HG02973 (cell line): ENCODE measurements at regions not wholly inside any gene's neighbourhood (a gene's known extent, or its start where the extent isn't known, plus 50 kb on each side); places are given as distances from the start of the nearest gene placed in this dataset.

Experiments used
- ATAC-seq: cut with Tn5 transposase; IDR thresholded peaks from one replicate; pipeline ENCODE4 v1.9.1; 2021; ENCODE audit warnings: moderate library complexity; ENCODE audit not compliant: unreplicated experiment

DNA sequence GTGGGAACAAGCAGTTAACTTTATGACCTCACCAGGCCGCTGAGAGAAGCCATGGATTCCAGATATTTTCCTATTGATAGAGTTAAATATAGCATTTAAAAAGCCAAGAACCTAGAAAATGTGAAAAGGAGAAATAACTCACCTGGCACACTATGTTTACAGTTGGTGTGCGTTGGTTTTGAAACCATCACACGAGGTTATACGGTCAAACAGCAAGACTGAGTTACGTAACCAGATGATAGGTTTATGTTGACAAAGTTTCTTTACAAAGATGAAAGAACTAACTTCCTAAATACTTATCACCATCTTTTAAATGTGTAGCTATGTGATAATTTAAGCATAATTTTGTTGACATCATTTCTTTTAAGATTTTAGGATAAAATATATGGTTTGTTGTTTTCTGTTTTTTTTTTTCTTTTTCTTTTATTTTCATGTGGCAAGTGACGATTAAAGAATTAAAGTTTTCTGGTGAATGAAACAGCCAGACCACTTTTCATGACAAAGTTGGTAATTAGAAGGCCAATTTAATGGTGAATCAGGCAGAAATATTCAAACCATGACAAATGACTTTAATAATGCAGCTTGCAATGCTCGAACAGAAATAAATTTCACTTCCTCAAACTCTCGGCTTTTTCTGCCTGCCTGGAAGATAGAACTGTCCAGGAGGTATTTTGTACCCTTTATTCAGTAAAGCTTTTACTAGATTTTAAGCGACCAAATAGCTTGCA lies 339.1 kb upstream of the OBI1 start:
- ATAC-seq: no peak

DNA sequence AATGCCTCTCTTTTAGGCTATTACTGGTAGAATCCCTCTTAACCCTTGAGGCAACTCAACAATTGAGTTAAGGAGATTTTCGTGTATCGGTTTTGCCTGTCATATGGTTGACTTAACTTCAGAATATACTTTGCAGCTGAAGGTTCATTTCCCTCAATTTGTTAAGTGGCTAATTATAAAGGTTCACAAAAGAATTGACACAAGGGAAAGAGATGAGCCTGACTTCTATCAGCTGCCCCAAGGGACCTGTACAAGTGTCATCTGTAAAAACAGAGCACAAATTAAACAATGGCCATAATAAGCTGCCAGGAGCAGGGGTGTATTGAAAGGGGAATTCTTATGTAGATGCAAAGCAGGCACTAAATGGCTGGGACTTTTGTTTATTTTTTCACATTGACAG lies 334.8 kb upstream of the OBI1 start:
- ATAC-seq: no peak

DNA sequence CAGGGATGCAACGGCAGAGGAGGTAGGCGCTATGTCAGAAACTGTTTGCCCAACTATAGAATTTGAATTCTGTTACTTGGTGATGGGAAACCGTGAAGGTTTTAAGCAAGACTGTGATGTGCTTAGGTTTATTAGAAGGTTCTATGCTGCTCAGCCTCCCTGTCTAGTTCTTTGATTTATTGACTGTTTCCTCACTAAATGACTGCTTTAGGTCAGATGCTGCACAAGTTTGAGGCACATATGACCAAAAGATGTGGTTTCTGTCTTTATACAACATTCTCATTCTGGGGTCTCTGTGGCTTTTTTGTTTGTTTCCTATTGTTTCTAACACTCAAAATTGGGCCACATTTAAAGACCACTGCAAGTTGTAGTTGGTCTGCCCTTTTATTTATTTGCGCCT lies 323.0 kb upstream of the OBI1 start:
- no peak for ATAC-seq

DNA sequence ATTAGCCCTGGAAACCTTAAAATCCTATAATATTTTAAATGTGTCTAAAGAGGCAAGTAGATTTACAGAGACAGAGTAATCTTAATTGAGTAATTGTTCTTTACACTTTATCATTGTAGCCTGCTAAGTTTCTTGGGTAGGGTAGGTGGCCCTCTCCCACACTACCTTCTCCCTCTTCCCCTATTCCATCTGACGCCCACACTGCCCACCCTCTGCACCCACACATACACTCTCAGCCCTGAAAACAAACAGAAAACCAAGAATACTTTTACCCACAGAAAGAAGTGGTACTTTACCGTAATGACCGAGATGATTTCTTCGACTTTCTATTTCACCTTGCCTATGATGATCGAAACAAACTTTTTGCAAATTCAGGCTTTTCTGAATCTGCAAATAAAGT lies 320.4 kb upstream of the OBI1 start:
- ATAC-seq: no peak

DNA sequence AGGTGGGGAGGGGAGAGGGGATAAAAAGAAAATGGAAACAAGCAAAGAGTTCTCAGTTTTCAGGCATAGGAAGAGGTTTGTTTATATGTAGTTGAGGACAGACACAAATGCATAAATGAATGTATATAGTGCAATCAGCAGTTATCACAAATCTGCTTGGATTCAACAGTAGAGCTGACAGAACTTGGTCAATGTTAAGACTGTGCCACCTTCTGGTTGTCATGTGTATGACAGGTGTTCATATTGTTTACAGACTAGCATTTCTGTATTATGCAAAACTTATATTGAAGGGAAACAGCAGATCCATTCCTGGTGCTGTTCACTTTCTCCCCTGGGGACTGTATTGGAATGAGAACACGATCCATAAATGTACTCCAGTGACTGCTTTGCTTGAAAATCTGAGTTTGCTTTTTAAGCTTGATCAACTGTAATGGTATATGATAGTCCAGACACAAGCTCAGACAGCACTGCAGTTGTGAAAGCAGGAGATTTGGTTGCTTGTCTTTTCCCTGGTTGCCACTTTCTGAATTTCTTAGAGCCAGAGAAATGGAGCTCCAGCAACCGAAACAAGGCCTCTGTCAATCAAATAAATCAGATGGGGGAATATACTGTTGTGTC lies 319.5 kb upstream of the OBI1 start:
- ATAC-seq: peak; percentile 95

DNA sequence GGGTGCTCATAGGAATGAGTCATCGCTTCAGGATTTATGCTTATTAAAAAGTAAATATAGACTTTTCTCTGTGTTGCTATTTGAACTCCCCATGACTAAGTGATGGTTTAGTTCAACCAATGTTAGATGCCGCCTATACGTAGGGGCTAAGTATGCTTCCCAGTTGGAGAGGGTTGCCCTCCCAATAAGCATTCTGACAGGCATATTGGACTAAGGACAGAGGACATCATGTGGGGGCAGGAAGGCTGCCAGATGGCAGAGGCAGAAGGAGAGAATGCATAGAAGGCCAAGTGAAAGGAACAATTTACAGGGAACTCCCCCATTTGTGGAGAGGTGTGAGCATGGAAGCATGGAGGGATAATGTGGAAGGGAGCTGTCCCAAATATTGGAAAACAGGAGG lies 318.4 kb upstream of the OBI1 start:
- no peak for ATAC-seq

DNA sequence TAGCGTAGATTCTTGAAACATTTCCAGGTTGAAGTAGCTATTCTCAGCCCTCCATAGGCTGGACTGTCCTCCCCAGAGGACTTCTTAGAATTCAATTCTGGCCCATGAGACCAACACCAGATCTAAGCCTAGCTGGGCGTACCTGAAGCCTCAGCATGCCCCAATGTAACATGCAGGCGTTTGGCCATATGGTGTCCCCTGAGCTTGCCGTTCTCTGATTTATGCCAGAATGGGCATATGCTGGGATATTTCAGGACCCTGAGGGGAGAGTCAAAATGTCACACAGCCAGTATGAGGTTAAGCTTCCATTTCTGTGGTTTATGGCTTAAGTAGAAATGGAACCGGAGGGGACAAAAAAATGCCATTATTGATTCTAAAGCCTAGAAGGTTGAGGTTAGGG lies 317.7 kb upstream of the OBI1 start:
- ATAC-seq: no peak

DNA sequence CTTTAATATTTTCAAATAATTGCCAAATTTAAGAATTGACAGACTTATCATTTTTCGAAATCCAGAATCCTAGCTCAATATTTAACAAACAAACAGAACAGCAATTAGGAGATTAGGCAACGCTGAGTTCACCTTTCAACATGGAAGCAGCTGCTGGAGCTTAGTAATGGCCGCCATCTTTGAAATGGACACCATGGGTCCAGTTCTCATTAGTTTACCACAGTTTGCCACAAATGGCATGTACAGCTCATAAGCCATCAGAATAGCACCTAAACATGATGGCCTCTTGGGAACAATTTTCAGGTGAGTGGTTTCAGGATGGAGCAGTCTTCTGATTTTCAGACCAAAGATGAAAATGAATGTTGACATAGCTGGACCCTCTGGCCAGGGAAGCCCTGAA lies 313.6 kb upstream of the OBI1 start:
- ATAC-seq: no peak

DNA sequence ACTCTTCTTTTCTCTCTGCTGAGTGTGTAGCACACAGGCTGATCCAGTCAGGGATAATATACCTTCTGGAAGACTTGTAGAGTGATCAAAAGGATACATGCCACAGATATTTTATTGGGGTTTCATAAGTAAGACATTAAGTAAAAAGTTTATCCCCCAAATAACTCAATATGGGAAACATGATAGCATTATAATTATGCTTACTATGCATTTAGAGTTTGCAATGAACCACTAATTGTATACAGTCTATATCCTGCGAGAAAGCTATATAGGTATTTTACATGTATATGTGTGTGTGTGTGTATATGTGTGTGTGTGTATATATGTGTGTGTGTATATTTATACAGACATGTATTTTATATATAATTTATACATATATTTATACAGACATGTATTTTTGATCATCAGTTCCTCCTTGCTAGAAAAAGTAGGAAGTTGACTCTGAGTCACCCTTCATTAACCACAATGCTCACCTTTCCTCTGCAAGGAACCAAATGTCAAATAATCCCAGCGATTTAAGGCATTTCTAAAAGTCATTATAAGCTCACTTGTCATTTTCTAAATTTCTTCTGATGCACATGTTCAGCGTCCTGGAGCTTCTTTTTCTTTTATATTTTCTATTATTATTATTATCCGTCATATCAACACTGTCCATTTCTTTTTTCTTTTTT lies 312.5 kb upstream of the OBI1 start:
- no peak for ATAC-seq

DNA sequence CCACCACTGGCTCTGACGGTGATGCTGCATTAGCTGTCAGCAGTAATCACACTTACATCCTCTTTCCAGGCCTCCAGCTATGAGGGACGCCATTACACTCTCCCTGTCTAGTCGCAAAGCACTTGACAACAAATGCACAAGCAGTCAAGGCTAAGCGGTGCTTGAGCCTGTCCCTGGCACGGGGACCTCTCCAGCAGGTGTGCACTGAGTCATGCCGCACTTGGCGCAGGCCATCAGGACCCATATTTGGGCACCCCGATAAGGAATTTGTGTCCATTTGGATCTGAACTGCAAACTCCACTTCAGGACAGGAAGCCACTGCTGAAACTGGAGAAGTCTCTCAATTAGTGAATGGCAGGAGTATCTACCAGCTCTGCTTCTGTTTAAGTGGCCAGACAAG lies 301.9 kb upstream of the OBI1 start:
- no peak for ATAC-seq

DNA sequence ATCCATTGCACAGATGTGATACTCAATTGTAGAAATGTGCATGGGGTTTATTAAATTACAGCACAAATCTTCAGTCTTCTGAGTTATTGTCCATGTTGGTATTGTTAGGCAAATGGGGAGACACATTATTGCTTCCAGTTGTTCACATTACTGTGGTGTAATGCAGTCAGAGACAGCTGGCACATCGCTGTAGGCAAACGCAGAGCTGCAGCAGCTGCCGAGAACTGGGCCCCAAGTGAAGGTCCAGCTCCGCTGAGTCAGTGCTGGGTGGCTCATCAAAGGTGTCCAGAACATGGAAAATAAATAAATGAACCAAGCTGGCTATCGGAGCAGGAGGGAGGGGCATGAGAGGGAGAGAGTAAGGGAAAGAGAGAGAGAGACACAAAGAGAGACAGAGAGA lies 299.1 kb upstream of the OBI1 start:
- no peak for ATAC-seq

DNA sequence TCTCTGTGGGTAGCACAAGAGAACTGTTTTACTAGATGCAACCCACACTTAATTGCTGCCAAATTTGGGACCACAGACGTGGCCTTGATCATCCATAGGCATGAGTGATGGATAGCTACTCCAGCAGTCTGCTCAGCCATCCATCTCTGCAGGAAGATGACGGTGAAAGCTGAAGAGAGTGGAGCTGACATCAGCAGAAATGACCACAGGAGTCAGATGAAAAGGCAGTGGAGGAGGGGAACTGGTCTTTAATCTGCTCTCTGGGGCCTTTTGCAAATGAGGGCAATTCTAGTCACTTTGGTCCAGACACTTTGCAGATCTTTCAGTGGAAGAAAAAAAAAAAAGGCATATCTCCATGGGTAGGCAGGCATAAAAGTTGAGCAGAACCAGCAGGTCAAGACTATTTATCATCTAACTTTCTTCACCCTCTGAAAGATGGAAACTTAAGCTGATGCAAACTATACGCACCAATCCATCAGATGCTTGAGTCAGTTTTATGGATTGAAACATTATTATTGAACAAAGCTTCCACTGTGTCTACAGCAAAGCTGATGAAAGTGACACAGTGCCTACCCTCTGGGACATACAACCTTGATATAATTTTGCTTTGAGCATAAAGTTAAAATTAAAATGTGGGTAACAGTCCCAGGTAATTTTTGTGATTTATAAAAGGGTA lies 281.6 kb upstream of the OBI1 start:
- ATAC-seq: no peak

DNA sequence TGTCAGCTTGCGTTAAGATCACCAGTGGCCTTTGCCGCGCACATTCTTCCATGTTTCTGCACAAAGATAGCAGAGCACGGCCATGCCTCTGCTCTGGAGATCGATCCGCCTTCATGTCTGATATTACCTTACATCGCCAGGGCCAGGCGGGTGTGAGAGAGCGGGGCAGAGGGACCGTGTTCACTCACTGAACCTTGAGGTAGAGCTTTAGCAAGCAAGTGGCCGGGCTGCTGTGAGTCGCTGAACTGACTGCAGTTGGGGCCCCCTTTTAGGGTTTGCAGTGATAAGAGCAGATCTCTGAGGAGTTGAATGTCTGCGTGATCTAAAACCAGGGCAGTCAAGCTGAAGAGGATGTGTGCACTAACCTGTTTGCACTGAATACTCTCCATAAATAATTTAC lies 275.4 kb upstream of the OBI1 start:
- ATAC-seq: no peak

DNA sequence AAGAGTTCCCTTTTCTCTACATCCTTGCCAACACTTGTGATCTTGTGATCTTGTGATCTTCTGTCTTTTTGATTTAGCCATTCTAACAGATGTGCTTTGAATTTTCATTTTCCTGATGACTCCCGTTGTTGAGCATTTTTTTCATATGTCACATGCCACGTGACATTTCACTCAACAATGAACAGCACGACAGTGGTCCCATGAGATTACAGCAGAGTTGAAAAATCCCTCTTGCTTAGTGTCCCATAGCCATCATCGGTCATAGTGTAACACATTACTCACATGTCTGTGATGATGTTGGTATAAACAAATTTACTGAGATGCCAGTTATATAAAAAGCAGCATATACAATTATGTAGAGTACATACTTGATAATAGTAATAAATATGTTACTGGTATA lies 256.1 kb upstream of the OBI1 start:
- no peak for ATAC-seq

DNA sequence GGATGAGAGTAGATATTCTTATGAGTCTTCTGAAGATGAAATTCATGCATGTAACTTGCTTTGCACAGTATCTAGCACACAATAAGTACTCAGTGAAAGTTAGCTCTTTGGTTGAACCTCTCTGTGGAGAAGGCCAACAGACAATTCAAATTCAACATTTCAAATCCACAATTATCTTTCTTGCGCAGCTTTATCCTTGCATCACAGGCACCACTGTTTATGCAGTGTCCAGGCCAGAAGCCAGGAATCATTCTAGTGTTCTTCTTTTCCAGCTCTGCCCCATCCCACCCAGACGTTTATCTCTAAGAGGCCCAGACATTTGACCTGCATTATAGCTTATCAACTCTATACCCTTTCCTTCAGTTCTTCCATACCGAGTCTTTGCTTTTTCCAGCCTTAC lies 254.7 kb upstream of the OBI1 start:
- ATAC-seq: no peak

DNA sequence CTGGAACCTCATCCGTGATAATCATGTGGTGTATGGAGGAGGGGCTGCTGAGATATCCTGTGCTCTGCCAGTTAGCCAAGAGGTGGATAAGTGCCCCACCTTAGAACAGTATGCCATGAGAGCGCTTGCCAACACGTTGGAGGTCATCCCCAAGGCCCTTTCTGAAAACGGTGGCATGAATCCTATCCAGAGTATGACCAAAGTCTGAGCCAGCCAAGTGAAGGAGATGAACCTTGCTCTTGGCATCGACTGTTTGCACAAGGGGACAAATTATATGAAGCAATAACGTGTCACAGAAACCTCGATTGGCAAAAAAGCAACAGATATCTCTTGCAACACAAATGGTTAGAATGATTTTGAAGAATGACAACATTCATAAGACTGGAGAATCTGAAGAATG lies 251.2 kb upstream of the OBI1 start:
- ATAC-seq: no peak

DNA sequence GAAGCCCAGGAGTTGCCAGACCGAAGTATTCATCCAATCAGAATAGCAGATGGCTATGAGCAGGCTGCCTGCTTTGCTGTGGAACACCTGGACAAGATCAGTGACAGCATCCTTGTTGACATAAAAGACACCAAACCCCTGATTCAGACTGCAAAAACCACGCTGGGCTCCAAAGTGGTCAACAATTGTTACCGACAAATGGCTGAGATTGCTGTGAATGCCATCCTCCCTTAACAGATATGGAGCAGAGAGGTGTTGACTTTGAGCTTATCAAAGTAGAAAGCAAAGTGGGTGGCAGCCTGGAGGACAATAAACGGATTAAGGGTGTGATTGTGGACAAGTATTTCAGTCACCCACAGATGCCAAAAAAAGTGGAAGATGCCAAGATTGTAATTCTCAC lies 250.3 kb upstream of the OBI1 start:
- ATAC-seq: no peak

DNA sequence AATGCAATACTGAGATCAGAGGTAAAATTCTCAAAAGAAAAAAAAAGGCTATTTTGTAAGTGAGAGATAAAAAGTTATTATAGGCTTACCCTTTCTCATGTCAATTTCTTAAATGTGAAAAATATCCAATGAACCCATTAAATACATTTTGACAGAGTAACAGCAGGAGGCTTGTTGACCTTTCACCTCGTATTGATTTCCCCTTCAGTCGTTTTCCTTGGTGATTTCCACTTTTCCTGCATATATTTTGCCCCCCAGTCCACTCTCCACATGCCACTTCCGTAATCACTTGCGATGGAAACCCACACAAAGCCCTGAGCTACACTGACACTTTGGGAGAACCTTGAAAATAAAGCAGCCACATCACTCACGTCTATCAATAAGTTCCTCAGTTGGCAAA lies 248.1 kb upstream of the OBI1 start:
- ATAC-seq: no peak

DNA sequence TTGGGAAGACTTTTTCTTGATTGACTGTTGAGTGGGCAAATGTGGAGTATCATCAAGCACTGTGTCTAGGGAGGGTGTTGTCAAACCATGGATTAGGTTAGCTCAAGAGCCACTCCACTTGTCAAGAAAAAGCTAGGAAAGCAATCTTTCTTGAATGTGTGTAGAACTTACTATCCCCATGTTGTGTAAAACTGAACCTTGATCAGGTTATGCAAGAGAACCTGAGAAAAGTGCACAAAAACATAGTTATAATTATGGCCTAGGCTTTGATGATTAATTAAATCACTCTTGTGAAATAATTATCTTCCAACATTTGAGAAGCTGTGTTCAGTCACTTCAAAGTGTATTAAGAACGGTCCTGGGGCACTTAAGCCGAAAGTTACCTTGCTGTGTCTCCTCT lies 238.2 kb upstream of the OBI1 start:
- ATAC-seq: no peak

DNA sequence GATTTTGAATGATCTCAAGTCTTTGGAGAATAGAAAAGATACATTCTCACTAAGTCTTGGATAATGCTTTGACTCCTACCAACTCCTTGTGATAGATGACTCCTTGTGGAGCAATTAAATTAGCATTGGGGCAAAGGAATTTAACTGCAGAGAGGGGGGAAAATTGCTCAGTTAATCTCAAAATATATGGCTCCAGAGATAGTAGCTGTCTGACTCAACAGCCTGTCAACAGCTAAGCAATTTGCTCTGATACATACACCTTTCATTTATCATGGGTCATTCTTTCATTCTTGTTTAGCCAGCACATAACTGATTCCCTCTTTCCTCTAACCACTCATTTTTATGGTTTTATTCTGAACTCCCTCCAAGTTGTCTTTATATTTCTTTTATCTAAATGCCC lies 225.6 kb upstream of the OBI1 start:
- ATAC-seq: no peak

DNA sequence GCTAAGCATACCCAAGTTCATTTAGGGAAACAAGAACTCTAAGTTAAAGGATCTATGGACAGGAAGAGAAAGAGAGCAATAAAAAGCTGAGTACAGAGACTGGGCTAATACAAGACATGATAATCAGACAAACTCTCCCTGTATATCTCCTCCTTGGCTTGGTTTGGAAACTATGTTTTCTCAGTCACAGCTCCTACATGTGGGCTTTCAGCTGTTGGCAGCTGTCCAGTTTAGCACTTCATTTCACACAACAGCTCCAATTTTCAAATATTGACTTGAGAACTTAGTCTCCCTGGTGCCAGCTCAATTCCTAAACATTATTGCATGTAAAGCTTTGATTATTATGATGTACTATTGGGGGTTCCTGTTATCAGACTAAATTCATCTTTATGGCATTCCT lies 222.8 kb upstream of the OBI1 start:
- ATAC-seq: no peak

DNA sequence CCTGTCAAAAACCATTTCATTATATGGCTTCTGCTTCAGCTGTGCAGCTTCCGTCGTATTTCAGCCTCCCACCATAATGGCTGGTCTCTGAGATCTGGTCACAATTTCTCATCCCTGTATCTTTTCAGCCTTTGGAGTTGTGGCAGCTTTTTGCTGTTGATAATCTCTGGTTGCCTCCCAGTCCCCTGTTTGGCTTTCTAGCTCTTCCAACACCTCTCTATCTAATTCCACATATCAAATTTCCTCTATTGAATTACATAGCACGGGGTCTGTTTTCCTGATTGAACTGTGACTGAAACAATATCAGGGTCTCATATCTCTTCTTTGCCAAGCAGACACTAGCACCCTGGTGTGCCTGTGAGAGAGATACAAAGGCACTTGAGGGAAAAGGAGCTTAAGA lies 222.1 kb upstream of the OBI1 start:
- no peak for ATAC-seq
